Muscle layer of duodenum (tissue), 2 donors: ENCODE measurements at regions not wholly inside any gene's neighbourhood (a gene's known extent, or its start where the extent isn't known, plus 50 kb on each side); places are given as distances from the start of the nearest gene placed in this dataset.
A peak's percentile ranks its signal among the peaks of the same experiment; 100 is the strongest.
"Not testable (repeated sequence)": the region's sequence is repeated elsewhere in the genome, so short reads cannot be mapped to it uniquely, and the experiment has no call there.

Experiments
- H3K27ac ChIP-seq: one replicate; pipeline ENCODE4 v1.7.0; 2013; ENCODE audit warnings: mild to moderate bottlenecking, low read length
- H3K27me3 ChIP-seq: one replicate; pipeline ENCODE4 v1.7.0; 2013; ENCODE audit warnings: low read depth, mild to moderate bottlenecking, control low read depth, low read length
- H3K36me3 ChIP-seq, 2 donors: one replicate each; pipeline ENCODE4 v1.7.0; 2013; ENCODE audit warnings: low read length in 2 of 2, control low read depth in 1 of 2, mild to moderate bottlenecking in 1 of 2; ENCODE audit not compliant: insufficient read depth in 2 of 2, control insufficient read depth in 1 of 2
- H3K4me1 ChIP-seq, 2 donors: one replicate each; pipeline ENCODE4 v1.7.0; 2013; ENCODE audit warnings: low read length in 2 of 2, mild to moderate bottlenecking in 2 of 2, control low read depth in 1 of 2, moderate library complexity in 1 of 2; ENCODE audit not compliant: insufficient read depth in 2 of 2, control insufficient read depth in 1 of 2
- H3K4me3 ChIP-seq, 2 donors: one replicate each; pipeline ENCODE4 v1.7.0; 2013; ENCODE audit warnings: low read length in 2 of 2, low read depth in 1 of 2, mild to moderate bottlenecking in 1 of 2
- H3K9me3 ChIP-seq, 2 donors: one replicate each; pipeline ENCODE4 v1.7.0; 2013; ENCODE audit warnings: low read length in 2 of 2, control low read depth in 1 of 2, mild to moderate bottlenecking in 1 of 2; ENCODE audit not compliant: control insufficient read depth in 1 of 2
- donor health status: healthy.

- H3K4me1 ChIP-seq = peaks cover 0 to 5% of the 10 kb centered on the region in 2 donors
- peak overlapping the region; percentile 37 for H3K27ac ChIP-seq
- H3K4me3 ChIP-seq = no peak overlapping the region
- no peaks in the 10 kb centered on the region for H3K9me3 ChIP-seq
- H3K36me3 ChIP-seq = peaks cover 0 to 5% of the 10 kb centered on the region in 2 donors
- no peaks in the 10 kb centered on the region for H3K27me3 ChIP-seq
Measured at GRCh38 chr9:751137-752051, 90.1 kb upstream of the DMRT1 start.

GRCh38 chr9:752201-752600, 89.3 kb upstream of the DMRT1 start:
- peaks cover 0 to 5% of the 10 kb centered on the region in 2 donors for H3K4me1 ChIP-seq
- H3K27ac ChIP-seq = peak overlapping the region; percentile 37
- no peaks in the 10 kb centered on the region for H3K9me3 ChIP-seq
- H3K27me3 ChIP-seq = no peaks in the 10 kb centered on the region
- no peak overlapping the region for H3K4me3 ChIP-seq
- peaks cover 0 to 5% of the 10 kb centered on the region in 2 donors for H3K36me3 ChIP-seq

GRCh38 chr9:752681-753200, 88.8 kb upstream of the DMRT1 start:
- Histone ChIP-seq H3K4me1 (peaks cover 0 to 5% of the 10 kb centered on the region in 2 donors), H3K4me3 (no peak overlapping the region), H3K27me3 (no peaks in the 10 kb centered on the region), H3K27ac (no peak overlapping the region), H3K9me3 (no peaks in the 10 kb centered on the region), H3K36me3 (peaks cover 0 to 5% of the 10 kb centered on the region in 2 donors)

- not testable (repeated sequence) for H3K9me3 ChIP-seq, H3K27me3 ChIP-seq, H3K27ac ChIP-seq, H3K36me3 ChIP-seq, H3K4me3 ChIP-seq, H3K4me1 ChIP-seq
Measured at GRCh38 chr9:753734-754133, 87.8 kb upstream of the DMRT1 start.

GRCh38 chr9:754150-754931, 87.2 kb upstream of the DMRT1 start:
- Histone ChIP-seq H3K36me3 (peaks cover 0 to under 1% of the 10 kb centered on the region in 2 donors), H3K4me1 (peaks cover 0 to 5% of the 10 kb centered on the region in 2 donors), H3K9me3 (no peaks in the 10 kb centered on the region), H3K27ac (no peak overlapping the region), H3K27me3 (no peaks in the 10 kb centered on the region), H3K4me3 (no peak overlapping the region)

- H3K4me3 ChIP-seq = no peak overlapping the region
- H3K27ac ChIP-seq = no peak overlapping the region
- H3K9me3 ChIP-seq = no peaks in the 10 kb centered on the region
- H3K36me3 ChIP-seq = no peaks in the 10 kb centered on the region
- no peaks in the 10 kb centered on the region for H3K27me3 ChIP-seq
- peaks cover 0 to 5% of the 10 kb centered on the region in 2 donors for H3K4me1 ChIP-seq
Measured at GRCh38 chr9:755454-756381, 85.8 kb upstream of the DMRT1 start.

GRCh38 chr9:757246-757881, 84.1 kb upstream of the DMRT1 start:
- no peaks in the 10 kb centered on the region for H3K27me3 ChIP-seq
- no peak overlapping the region for H3K4me3 ChIP-seq
- H3K4me1 ChIP-seq = no peaks in the 10 kb centered on the region
- H3K36me3 ChIP-seq = no peaks in the 10 kb centered on the region
- no peak overlapping the region for H3K27ac ChIP-seq
- H3K9me3 ChIP-seq = no peaks in the 10 kb centered on the region

- no peaks in the 10 kb centered on the region for H3K4me1 ChIP-seq
- no peak overlapping the region for H3K27ac ChIP-seq
- no peaks in the 10 kb centered on the region for H3K9me3 ChIP-seq
- no peaks in the 10 kb centered on the region for H3K36me3 ChIP-seq
- no peaks in the 10 kb centered on the region for H3K27me3 ChIP-seq
- no peak overlapping the region for H3K4me3 ChIP-seq
Measured at GRCh38 chr9:758146-758545, 83.4 kb upstream of the DMRT1 start.

- Histone ChIP-seq H3K27me3 (no peaks in the 10 kb centered on the region), H3K4me1 (no peaks in the 10 kb centered on the region), H3K4me3 (no peak overlapping the region), H3K9me3 (no peaks in the 10 kb centered on the region), H3K36me3 (no peaks in the 10 kb centered on the region), H3K27ac (no peak overlapping the region)
Measured at GRCh38 chr9:759541-759940, 82.0 kb upstream of the DMRT1 start.

- H3K4me3 ChIP-seq = no peak overlapping the region
- no peaks in the 10 kb centered on the region for H3K4me1 ChIP-seq
- no peak overlapping the region for H3K27ac ChIP-seq
- no peaks in the 10 kb centered on the region for H3K27me3 ChIP-seq
- no peaks in the 10 kb centered on the region for H3K9me3 ChIP-seq
- H3K36me3 ChIP-seq = no peaks in the 10 kb centered on the region
Measured at GRCh38 chr9:759983-760736, 81.3 kb upstream of the DMRT1 start.
